ENCODE measurements at regions not wholly inside any gene's neighbourhood (a gene's known extent, or its start where the extent isn't known, plus 50 kb on each side); places are given as distances from the start of the nearest gene placed in this dataset.

- TF ChIP-seq CTCF (IDR thresholded peaks at IDR 0.05) (no peak), ZFX (IDR thresholded peaks at IDR 0.05; ENCODE audit: borderline replicate concordance) (no peak)
These were observed 344.2 kb downstream of the LPIN1 start for GRCh38 chr2:12090590-12090989.

Measured in 22Rv1 (cell line).